Neural cell (in vitro differentiated cells): ENCODE measurements at regions not wholly inside any gene's neighbourhood (a gene's known extent, or its start where the extent isn't known, plus 50 kb on each side); places are given as distances from the start of the nearest gene placed in this dataset.

Experiments used
- CTCF ChIP-seq: fragments of 450-650 bp; IDR thresholded peaks from 2 replicates; pipeline ENCODE4 v1.5.1; 2014; ENCODE audit warnings: antibody characterized with exemption, mild to moderate bottlenecking, moderate library complexity; ENCODE audit not compliant: poor library complexity, severe bottlenecking
- EP300 ChIP-seq: fragments of 450-650 bp; conservative IDR thresholded peaks from 2 replicates; pipeline ENCODE4 v1.6.1; 2014; ENCODE audit warnings: antibody characterized with exemption, mild to moderate bottlenecking, moderate library complexity; ENCODE audit not compliant: poor library complexity, severe bottlenecking
- EZH2 ChIP-seq: fragments of 200-600, 300-800 bp; shearing (Covaris generic), sonication (generic); IDR thresholded peaks from 2 replicates; pipeline ENCODE4 v1.6.1; 2014; ENCODE audit warnings: antibody characterized with exemption, low read length, borderline replicate concordance, mild to moderate bottlenecking; ENCODE audit not compliant: insufficient read depth, poor library complexity, severe bottlenecking
- MXI1 ChIP-seq: fragments of 450-650 bp; conservative IDR thresholded peaks from 2 replicates; pipeline ENCODE4 v1.6.1; 2014; ENCODE audit warnings: antibody characterized with exemption, mild to moderate bottlenecking; ENCODE audit not compliant: poor library complexity, severe bottlenecking
- POLR2AphosphoS5 ChIP-seq: IDR thresholded peaks from 2 replicates; pipeline ENCODE4 v1.6.1; 2012
- RAD21 ChIP-seq: fragments of 450-650 bp; conservative IDR thresholded peaks from 2 replicates; pipeline ENCODE4 v1.6.1; 2014; ENCODE audit warnings: antibody characterized with exemption, mild to moderate bottlenecking, moderate library complexity
- SMC3 ChIP-seq: fragments of 450-650 bp; conservative IDR thresholded peaks from 2 replicates; pipeline ENCODE4 v1.6.1; 2014; ENCODE audit warnings: antibody characterized with exemption, mild to moderate bottlenecking, moderate library complexity; ENCODE audit not compliant: poor library complexity
- TAF1 ChIP-seq: IDR thresholded peaks from 2 replicates; pipeline ENCODE4 v1.6.1; 2012; ENCODE audit warnings: low read depth

DNA sequence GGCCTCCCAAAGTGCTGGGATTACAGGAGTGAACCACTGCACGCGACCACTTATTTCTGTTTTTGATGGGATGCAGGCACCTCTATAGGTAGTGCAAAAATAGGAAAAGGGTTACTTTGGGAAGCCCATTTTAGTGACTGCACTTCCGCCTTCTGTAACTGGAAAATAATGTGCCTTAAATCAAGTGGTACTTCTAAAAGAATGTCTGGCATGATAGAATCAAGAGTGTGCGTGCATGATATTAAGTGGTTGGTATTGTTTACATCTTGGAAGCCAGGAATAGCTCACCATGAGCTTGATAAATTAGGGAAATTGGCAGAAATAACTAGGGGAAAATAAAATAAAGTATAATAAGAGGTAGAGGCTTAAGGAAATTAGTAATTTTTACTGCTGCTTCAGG, 1067.0 kb downstream of the ADGRL2 start:
- TF ChIP-seq CTCF (no peak), POLR2AphosphoS5 (no peak), EZH2 (no peak), EP300 (no peak), MXI1 (no peak), RAD21 (no peak), SMC3 (no peak), TAF1 (no peak)
